AG10803 (cell line): ENCODE measurements at regions not wholly inside any gene's neighbourhood (a gene's known extent, or its start where the extent isn't known, plus 50 kb on each side); places are given as distances from the start of the nearest gene placed in this dataset.
A peak's percentile ranks its signal among the peaks of the same experiment; 100 is the strongest.

Experiments
- DNase-seq: peaks from one replicate; pipeline ENCODE4 v3.0.0; 2010; ENCODE audit warnings: low read depth
- H3K4me3 ChIP-seq: 2 replicates; pipeline ENCODE4 v1.5.1; 2011; ENCODE audit warnings: mild to moderate bottlenecking, low read length, control low read depth
- CTCF ChIP-seq: conservative IDR thresholded peaks from 2 replicates; pipeline ENCODE4 v1.5.1; 2011; ENCODE audit warnings: mild to moderate bottlenecking, low read length, control low read depth, inconsistent platforms

GRCh38 chr9:88777498-88778312 lies 213.6 kb upstream of the S1PR3 start:
- no peak for TF ChIP-seq CTCF
- no peak for DNase-seq
- H3K4me3 ChIP-seq = no peak overlapping the region

GRCh38 chr9:88781628-88782391 lies 209.5 kb upstream of the S1PR3 start:
- H3K4me3 ChIP-seq = no peak overlapping the region
- DNase-seq = no peak
- TF ChIP-seq CTCF = peak; percentile 39

GRCh38 chr9:88782931-88783710 lies 208.1 kb upstream of the S1PR3 start:
- H3K4me3 ChIP-seq = no peak overlapping the region
- TF ChIP-seq CTCF = no peak
- DNase-seq = peak; percentile 56

GRCh38 chr9:88783711-88784083 lies 207.6 kb upstream of the S1PR3 start:
- no peak overlapping the region for H3K4me3 ChIP-seq
- no peak for DNase-seq
- TF ChIP-seq CTCF = no peak

- no peak overlapping the region for H3K4me3 ChIP-seq
- DNase-seq = no peak
- no peak for TF ChIP-seq CTCF
Measured at GRCh38 chr9:88784960-88785359, 206.3 kb upstream of the S1PR3 start.

GRCh38 chr9:88786291-88787079 lies 204.8 kb upstream of the S1PR3 start:
- no peak overlapping the region for H3K4me3 ChIP-seq
- no peak for TF ChIP-seq CTCF
- no peak for DNase-seq
